Fibroblast of skin of left quadriceps (primary cell): ENCODE measurements at regions not wholly inside any gene's neighbourhood (a gene's known extent, or its start where the extent isn't known, plus 50 kb on each side); places are given as distances from the start of the nearest gene placed in this dataset.
A peak's percentile ranks its signal among the peaks of the same experiment; 100 is the strongest.
"Not testable (repeated sequence)": the region's sequence is repeated elsewhere in the genome, so short reads cannot be mapped to it uniquely, and the experiment has no call there.

Source experiments
- DNase-seq, 2 experiments: peaks; one replicate each; pipeline ENCODE4 v3.0.0-alpha.2; 2013; ENCODE audit warnings: low read depth in 2 of 2

DNA sequence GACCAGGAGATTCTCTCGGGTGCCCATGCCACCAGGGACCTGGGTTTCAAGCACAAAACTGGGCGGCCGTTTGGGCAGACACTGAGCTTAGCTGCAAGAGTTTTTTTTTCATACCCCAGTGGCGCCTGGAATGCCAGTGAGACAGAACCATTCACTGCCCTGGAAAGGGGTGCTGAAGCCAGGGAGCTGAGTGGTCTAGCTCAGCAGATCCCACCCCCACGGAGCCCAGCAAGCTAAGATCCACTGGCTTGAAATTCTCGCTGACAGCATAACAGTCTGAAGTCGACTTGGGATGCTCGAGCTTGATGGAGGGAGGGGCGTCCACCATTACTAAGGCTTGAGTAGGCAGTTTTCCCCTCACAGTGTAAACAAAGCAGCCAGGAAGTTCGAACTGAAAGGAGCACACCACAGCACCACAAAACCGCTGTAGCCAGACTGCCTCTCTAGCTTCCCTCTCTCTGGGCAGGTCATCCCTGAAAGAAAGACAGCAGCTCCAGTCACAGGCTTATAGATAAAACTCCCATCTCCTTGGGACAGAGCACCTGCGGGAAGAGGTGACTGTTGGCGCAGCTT is 157.7 kb downstream of the GIPC2 start:
- not testable (repeated sequence) for DNase-seq

DNA sequence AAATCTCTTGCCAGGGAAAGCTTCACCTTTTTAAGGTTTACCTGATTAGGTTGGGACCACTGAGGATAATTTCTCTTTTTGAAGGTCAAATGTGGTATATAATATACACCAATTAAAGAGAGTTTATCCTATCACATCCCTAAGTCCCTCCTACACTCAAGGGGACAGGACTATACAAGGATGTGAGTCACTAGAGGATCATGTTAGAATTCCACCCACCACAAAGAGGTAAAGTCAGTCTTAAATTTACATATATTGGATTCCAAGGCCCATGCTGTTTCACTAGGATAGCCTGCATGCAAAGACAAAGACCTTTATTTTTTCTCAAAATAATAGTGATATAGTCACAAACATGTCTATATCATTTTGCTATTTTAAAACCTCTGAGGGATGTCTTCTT is 164.4 kb downstream of the GIPC2 start:
- no peak for DNase-seq

DNA sequence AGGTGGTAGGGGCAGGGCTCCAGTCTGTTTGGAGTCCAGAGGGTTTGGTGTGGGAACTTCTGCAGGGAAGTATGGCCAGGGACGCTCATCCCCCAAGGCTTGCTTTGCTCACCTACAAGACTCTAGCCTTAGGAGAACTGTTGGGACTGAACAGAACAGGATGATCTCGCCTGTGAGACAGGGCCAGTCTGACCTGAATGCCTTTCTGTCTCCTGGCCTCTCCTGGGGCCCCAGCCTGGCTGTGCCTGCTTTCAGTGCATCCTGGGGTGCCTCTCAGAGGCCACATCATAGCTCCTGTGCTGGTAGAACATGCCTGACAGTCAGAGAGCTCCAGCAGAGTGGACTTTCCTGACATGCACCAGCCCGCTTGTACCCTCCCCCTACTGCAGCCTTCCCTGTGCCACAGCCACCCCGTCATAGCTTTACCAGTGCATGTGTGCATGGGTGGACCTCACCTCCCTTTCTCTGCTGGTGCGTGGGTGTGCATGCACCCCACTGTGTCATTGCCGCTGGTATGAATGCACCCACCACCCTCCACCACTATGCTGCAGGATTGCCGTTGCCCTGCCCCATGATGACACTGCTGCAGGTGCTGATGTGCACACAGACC is 165.8 kb downstream of the GIPC2 start:
- DNase-seq, result no peak

GRCh38 chr1:78214334-78214733 is 168.6 kb downstream of the GIPC2 start:
- DNase-seq, result no peak

- no peak for DNase-seq
These were observed 176.6 kb downstream of the GIPC2 start for GRCh38 chr1:78222225-78222959.

DNA sequence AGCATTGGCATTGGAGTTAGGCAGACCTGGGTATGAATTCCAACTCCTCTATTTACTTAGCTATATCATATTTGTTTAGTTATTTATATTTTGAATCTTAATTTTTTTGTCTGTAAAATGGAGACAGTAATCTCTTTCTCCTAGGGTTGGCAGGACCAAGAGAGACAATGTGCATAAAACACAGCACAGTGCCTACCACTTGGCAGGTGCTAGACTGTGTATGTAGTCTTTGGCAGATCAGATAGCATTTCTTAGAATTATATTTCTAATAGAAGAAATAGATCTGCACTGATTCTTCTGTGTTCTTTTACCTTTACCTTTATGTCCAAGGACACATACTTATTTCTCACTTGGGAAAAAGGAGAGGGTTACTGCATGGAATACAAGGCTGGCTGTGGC is 177.2 kb downstream of the GIPC2 start:
- no peak for DNase-seq

GRCh38 chr1:78223417-78224215 is 177.8 kb downstream of the GIPC2 start:
- DNase-seq, result no peak

DNA sequence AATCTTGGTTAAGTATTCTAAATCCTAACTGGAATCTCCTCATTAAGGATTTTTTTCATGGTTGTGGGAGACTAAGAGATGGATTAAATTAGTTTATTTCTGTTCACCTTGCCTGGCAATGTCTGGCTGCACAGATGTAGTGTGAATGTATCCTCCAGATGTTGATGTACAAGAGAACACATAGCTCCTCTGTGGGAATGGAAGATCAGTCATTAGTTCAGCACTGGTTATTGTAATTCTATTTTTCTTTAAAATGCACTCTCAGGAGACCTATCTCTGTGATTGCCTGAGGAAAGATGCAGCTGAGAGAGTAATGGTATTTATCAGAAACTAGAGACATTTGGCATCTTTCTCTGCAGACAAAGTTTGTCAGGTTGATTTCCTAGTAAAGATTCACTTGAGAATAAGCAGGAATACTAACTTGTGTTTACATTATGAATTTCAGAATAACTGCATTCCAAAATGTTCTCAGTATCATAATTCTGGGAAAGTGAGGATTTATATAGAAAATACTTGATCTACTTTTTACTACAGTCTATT is 178.6 kb downstream of the GIPC2 start:
- DNase-seq, result no peak

DNA sequence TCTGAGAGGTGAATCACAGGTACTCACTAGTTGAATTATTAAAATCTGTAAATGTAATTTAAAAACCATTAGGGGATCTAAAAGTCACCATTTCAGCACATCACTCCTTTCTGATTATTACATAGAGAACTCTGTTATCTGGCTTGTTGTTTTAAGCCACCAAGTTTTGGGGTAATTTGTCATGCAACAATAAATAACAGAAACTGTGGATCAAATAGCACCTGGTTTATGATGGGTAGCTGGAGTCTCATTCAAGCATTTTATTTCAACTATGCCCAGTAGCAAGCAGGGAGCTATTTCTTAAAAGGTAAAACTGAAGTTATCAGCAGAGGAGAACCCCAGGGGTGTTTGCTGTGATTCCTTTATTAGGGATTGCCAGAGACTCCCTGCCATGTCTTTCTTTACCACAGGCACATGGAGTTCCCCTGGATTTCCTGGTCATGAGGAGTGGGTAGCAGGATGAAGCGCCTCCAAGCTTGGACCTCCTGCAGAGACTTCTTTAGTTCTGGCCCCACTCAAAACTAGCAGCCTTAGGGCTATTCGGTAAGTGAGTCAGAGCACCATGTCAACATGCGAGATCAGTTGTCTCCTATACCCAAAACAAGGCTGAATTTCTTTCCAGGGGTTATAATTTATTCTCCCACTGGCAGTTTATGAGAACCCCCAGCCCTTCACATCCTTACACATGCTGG is 179.2 kb downstream of the GIPC2 start:
- DNase-seq, result no peak

GRCh38 chr1:78226784-78227183 is 181.0 kb downstream of the GIPC2 start:
- no peak for DNase-seq

DNA sequence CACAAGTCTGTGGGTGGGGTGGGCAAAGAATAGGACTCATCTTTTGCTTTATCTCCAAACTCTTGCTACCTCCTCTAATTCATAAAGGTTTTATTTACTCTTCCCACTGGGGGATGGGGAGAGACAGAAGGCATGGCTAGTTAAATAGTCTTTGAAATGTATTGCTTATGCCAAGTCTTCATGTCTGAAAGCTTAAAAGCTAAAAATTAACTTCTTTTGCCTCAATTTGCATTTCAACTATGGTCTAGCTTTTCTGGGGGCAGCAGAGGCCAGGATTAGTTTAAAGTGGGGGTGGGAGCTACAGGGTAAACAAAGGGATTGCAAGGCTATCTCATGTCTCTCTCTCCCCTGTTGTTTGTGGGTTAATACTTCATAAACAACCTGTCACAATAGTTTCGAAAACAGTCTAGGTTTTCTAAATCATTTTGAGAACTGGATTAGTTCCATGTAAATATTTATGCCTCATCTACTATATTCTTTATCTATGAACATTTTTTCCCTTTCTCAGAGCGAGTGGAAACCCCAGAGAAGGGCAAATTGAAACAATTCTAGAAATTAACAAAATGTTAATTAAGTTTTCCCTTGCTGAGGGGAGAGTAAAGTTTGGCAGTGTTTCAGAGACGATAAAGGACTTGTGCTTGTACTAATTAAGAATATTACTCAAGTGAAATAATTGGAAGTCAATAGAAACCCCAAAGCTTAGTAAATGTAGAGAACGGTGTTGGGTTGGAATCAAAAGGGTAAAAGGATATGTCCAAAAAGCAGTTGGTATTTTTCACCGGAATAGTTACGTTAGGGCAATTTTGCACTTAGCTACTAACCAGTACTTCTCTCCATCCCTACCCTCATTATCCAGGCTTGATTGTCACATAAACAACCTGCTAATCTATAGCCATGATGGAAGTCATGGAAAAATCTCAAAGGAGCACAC is 182.2 kb downstream of the GIPC2 start:
- DNase-seq, result no peak

- peak; percentile 46 to 54 for DNase-seq
These were observed 183.6 kb downstream of the GIPC2 start for GRCh38 chr1:78229344-78229743.

DNA sequence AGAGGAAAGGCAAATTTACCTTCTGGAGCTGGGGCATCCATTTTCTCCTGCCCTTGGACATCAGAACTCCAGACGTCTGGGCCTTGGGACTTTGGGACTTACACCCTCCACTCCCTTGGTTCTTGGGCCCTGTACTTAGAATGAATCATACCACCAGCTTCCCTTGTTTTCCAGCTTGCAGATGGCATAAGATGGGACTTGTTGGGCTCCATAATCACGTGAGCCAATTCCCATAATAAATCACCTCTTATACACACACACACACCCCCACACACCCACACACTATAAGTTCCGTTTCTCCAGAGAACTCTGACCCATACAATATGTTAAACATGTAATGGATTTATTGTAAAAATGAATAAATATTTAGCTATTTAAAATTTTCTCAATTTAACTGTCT is 185.7 kb downstream of the GIPC2 start:
- DNase-seq, result no peak

DNA sequence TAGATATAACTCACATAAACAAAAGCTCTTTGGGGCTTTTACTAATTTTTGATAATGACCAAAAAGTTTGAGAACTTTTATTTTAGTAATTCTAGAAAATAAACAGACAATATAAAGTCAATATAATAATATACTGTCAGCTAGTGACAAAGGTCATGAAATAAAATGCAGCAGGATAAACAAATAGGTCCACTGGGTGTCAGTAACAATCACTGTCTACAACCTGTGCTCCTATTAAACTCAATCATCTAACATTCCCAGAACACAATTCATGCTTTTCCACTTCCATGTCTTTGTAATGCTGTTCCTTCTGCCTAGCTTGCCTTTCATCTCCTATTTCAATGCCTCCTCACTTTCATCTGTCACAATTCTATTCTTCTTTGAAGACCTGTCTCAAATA is 186.1 kb downstream of the GIPC2 start:
- DNase-seq, result no peak

- DNase-seq, result no peak
These were observed 186.9 kb downstream of the GIPC2 start for GRCh38 chr1:78232630-78233029.

DNA sequence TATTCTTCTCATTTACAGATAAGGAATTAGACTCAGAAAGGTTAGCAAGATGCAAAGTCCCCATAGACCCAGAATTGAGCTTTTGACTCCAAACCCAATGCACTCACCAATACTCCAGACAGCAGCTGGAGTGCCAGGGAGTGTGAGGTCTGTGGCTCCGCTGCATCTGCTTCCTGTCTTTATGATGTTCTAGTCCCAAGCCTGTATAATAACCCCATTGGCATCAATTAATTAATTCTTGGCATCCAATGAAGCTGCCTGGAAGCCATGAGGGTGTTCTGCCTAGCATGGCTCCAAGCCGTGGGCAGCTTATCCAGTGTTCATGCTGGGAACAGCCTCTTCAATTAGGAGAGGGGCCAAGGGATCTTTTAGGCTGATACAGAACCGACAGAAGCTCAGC is 188.7 kb downstream of the GIPC2 start:
- no peak for DNase-seq

DNA sequence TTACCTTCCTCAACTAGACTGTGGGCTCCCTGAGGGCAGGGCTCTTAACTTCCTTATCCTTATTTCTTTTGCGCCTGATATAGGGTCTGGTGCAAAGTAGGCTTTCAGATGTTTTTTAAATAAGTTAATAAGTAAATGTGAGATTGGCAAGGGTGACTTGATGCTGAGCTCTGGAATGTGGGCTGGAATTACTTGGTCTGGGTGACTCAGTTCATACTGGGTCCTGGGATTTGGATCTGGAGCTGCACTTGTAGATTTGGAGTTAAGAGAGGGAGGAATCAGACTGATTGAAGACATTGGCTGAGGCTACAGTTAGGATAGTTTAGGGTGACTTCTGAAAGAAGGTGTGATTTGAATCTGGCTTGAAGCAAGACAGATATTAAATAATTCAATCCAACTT is 190.9 kb downstream of the GIPC2 start:
- DNase-seq, result no peak

GRCh38 chr1:78237364-78237916 is 191.7 kb downstream of the GIPC2 start:
- DNase-seq, result no peak

GRCh38 chr1:78240191-78240590 is 194.4 kb downstream of the GIPC2 start:
- no peak for DNase-seq

DNA sequence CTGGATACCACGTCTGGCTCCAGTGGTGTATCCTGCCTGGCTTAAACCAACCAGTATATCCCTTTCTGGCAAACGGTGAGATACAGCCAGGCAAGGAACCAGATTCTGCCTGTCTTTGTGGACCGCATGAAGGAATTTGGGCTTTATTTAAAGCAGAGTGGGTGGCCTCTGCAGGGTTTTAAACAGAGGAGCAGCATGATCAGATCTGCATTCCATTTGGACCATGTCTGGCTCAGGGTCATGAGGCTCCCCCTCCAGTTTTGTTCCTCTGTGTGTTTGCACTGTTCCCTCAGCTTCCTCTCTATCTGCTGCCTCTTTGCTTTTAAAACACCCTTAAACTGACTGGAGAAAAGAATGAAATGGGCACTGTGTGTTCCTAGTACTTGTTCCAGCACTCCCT is 195.0 kb downstream of the GIPC2 start:
- DNase-seq, result peak in 1 of 2 experiments; percentile 37
